ENCODE measurements at regions not wholly inside any gene's neighbourhood (a gene's known extent, or its start where the extent isn't known, plus 50 kb on each side); places are given as distances from the start of the nearest gene placed in this dataset.

DNA sequence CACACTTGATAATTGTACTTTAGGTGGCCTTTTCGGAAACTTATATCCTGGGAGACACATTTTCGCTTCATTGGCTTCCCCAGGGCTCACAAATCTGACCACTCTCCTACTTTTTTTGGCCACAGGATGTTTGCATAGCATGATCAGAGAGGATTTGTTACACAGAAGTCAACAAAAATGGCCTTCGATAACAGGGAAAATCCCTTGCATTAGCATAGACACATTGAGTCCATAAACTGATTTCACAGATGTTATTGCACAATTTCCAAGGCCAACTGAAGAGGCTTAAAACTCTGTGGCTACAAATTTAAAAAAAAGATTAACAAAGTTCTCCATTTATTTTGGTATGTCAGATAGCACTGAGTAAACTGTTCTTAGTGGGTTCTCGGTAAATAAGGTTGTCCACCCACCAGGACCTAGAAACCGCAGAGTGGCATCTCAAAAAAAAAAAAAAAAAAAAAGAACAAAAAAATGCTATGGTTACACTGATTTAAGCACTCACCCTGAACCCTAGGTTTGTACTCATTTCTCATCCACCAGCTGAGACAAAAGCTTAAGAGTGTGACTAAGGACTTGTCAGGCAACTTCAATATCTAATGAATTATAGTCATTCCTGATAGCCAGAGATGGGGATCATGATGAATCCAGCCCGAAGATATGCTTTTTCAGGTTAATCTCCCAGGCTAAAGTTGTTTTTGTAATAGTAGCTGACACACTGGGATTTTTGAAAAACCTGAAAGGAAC lies 188.9 kb upstream of the SYNPR start:
- H3K27ac ChIP-seq (ENCODE audit: low read depth in 1 of 2, low read length in 2 of 2): no peak overlapping the region
- peaks cover 0 to 9% (median 0%) of the 10 kb centered on the region in 4 donors for H3K27me3 ChIP-seq (ENCODE audit: control insufficient read depth in 4 of 4, insufficient read depth in 4 of 4, low read length in 3 of 4)
- no peaks in the 10 kb centered on the region for H3K9me3 ChIP-seq (ENCODE audit: control insufficient read depth in 4 of 4, low read length in 3 of 4)
- WGBS: 39% methylated on average over 6 of the region's 6 CpGs
- H3K4me1 ChIP-seq (ENCODE audit: control insufficient read depth in 4 of 4, insufficient read depth in 4 of 4, low read length in 3 of 4): no peaks in the 10 kb centered on the region
- no peak for DNase-seq (ENCODE audit: low spot score)
- H3K36me3 ChIP-seq (ENCODE audit: control insufficient read depth in 4 of 4, insufficient read depth in 3 of 4, low read depth in 1 of 4, low read length in 3 of 4): no peaks in the 10 kb centered on the region
- H3K4me3 ChIP-seq (ENCODE audit: low read depth in 1 of 3, low read length in 3 of 3): no peak overlapping the region
- H3K9ac ChIP-seq (ENCODE audit: low read depth in 1 of 2, low read length in 2 of 2): no peak overlapping the region
- TF ChIP-seq, protein P1, sequence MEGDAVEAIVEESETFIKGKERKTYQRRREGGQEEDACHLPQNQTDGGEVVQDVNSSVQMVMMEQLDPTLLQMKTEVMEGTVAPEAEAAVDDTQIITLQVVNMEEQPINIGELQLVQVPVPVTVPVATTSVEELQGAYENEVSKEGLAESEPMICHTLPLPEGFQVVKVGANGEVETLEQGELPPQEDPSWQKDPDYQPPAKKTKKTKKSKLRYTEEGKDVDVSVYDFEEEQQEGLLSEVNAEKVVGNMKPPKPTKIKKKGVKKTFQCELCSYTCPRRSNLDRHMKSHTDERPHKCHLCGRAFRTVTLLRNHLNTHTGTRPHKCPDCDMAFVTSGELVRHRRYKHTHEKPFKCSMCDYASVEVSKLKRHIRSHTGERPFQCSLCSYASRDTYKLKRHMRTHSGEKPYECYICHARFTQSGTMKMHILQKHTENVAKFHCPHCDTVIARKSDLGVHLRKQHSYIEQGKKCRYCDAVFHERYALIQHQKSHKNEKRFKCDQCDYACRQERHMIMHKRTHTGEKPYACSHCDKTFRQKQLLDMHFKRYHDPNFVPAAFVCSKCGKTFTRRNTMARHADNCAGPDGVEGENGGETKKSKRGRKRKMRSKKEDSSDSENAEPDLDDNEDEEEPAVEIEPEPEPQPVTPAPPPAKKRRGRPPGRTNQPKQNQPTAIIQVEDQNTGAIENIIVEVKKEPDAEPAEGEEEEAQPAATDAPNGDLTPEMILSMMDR (IDR thresholded peaks at IDR 0.05; ENCODE audit: low read depth, low read length, missing input control): no peak
- no peak for TF ChIP-seq GABPA (IDR thresholded peaks at IDR 0.05 in 1 of 2, conservative IDR thresholded peaks at IDR 0.05 in 1 of 2)
- TF ChIP-seq, protein P2, sequence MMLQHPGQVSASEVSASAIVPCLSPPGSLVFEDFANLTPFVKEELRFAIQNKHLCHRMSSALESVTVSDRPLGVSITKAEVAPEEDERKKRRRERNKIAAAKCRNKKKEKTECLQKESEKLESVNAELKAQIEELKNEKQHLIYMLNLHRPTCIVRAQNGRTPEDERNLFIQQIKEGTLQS (IDR thresholded peaks at IDR 0.05): no peak
- TF ChIP-seq YY1 (IDR thresholded peaks at IDR 0.05): no peak
- no peak for TF ChIP-seq FOXA1 (IDR thresholded peaks at IDR 0.05)
- no peak for TF ChIP-seq RAD21 (IDR thresholded peaks at IDR 0.05)
- no peak for TF ChIP-seq HNF4A (conservative IDR thresholded peaks at IDR 0.05)
- no peak for TF ChIP-seq RXRA (IDR thresholded peaks at IDR 0.05)
- no peak for TF ChIP-seq MAX (IDR thresholded peaks at IDR 0.05)
- no peak for TF ChIP-seq EGR1 (IDR thresholded peaks at IDR 0.05; ENCODE audit: low read depth in 2 of 2)
- TF ChIP-seq ZBTB33 (IDR thresholded peaks at IDR 0.05): no peak
- TF ChIP-seq, protein P3, sequence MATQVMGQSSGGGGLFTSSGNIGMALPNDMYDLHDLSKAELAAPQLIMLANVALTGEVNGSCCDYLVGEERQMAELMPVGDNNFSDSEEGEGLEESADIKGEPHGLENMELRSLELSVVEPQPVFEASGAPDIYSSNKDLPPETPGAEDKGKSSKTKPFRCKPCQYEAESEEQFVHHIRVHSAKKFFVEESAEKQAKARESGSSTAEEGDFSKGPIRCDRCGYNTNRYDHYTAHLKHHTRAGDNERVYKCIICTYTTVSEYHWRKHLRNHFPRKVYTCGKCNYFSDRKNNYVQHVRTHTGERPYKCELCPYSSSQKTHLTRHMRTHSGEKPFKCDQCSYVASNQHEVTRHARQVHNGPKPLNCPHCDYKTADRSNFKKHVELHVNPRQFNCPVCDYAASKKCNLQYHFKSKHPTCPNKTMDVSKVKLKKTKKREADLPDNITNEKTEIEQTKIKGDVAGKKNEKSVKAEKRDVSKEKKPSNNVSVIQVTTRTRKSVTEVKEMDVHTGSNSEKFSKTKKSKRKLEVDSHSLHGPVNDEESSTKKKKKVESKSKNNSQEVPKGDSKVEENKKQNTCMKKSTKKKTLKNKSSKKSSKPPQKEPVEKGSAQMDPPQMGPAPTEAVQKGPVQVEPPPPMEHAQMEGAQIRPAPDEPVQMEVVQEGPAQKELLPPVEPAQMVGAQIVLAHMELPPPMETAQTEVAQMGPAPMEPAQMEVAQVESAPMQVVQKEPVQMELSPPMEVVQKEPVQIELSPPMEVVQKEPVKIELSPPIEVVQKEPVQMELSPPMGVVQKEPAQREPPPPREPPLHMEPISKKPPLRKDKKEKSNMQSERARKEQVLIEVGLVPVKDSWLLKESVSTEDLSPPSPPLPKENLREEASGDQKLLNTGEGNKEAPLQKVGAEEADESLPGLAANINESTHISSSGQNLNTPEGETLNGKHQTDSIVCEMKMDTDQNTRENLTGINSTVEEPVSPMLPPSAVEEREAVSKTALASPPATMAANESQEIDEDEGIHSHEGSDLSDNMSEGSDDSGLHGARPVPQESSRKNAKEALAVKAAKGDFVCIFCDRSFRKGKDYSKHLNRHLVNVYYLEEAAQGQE (IDR thresholded peaks at IDR 0.05): no peak
- TF ChIP-seq HNF4G (IDR thresholded peaks at IDR 0.05): no peak
- no peak for TF ChIP-seq JUND (IDR thresholded peaks at IDR 0.05)
- no peak for TF ChIP-seq NR2F2 (IDR thresholded peaks at IDR 0.05)
- TF ChIP-seq SP1 (IDR thresholded peaks at IDR 0.05): no peak
- TF ChIP-seq TAF1 (conservative IDR thresholded peaks at IDR 0.05): no peak
- TF ChIP-seq FOXA2 (IDR thresholded peaks at IDR 0.05): no peak

Data from liver (tissue), 8 donors.